Central memory CD8-positive, alpha-beta T cell (primary cell): ENCODE measurements at regions not wholly inside any gene's neighbourhood (a gene's known extent, or its start where the extent isn't known, plus 50 kb on each side); places are given as distances from the start of the nearest gene placed in this dataset.

ENCODE experiments used
- ATAC-seq: fragments of 150-1000 bp; cut with Tn5 transposase; replicated peaks from 2 replicates; pipeline ENCODE4 v1.10.0; 2022; ENCODE audit warnings: mild to moderate bottlenecking, moderate FRiP score, moderate number of reproducible peaks; ENCODE audit not compliant: poor library complexity, severe bottlenecking; ENCODE audit errors: extremely low read depth
- DNase-seq, 2 donors: peaks; one replicate each; pipeline ENCODE4 v3.0.0; 2021; ENCODE audit warnings: low spot score in 2 of 2
- H3K27ac Mint-ChIP-seq: one replicate; pipeline ENCODE4 v1.8.0; 2022; ENCODE audit warnings: low read depth, mild to moderate bottlenecking, moderate library complexity, mixed read lengths
- H3K27me3 Mint-ChIP-seq: one replicate; pipeline ENCODE4 v1.8.0; 2022; ENCODE audit warnings: mixed read lengths
- H3K36me3 Mint-ChIP-seq: one replicate; pipeline ENCODE4 v1.8.0; 2022; ENCODE audit warnings: mild to moderate bottlenecking, moderate library complexity, mixed read lengths; ENCODE audit not compliant: insufficient read depth
- H3K4me1 Mint-ChIP-seq: one replicate; pipeline ENCODE4 v1.8.0; 2022; ENCODE audit warnings: mixed read lengths
- H3K4me3 Mint-ChIP-seq: one replicate; pipeline ENCODE4 v1.8.0; 2022; ENCODE audit warnings: mild to moderate bottlenecking, moderate library complexity, mixed read lengths
- H3K9me3 Mint-ChIP-seq: one replicate; pipeline ENCODE4 v1.8.0; 2022; ENCODE audit warnings: mixed read lengths

- ATAC-seq (no peak), DNase-seq (no peak)
- no peaks in the 10 kb centered on the region for H3K36me3 Mint-ChIP-seq
- no peak overlapping the region for H3K27ac Mint-ChIP-seq
- no peak overlapping the region for H3K4me3 Mint-ChIP-seq
- peaks cover 18% of the 10 kb centered on the region for H3K9me3 Mint-ChIP-seq
- H3K27me3 Mint-ChIP-seq, result no peaks in the 10 kb centered on the region
- H3K4me1 Mint-ChIP-seq, result no peaks in the 10 kb centered on the region
Measured at GRCh38 chr7:10070899-10071298, 902.8 kb upstream of the PHF14 start.

- peaks cover 27% of the 10 kb centered on the region for H3K9me3 Mint-ChIP-seq
- H3K4me3 Mint-ChIP-seq, result no peak overlapping the region
- H3K27ac Mint-ChIP-seq, result no peak overlapping the region
- H3K4me1 Mint-ChIP-seq, result no peaks in the 10 kb centered on the region
- DNase-seq, result no peak
- no peaks in the 10 kb centered on the region for H3K36me3 Mint-ChIP-seq
- H3K27me3 Mint-ChIP-seq, result no peaks in the 10 kb centered on the region
- ATAC-seq, result no peak
Measured at GRCh38 chr7:10075866-10076265, 897.8 kb upstream of the PHF14 start.

- DNase-seq, result no peak
- Mint-ChIP-seq H3K9me3 (peaks cover 27% of the 10 kb centered on the region), H3K4me3 (no peak overlapping the region), H3K36me3 (no peaks in the 10 kb centered on the region), H3K4me1 (no peaks in the 10 kb centered on the region), H3K27ac (no peak overlapping the region), H3K27me3 (no peaks in the 10 kb centered on the region)
- ATAC-seq, result no peak
Measured at GRCh38 chr7:10076660-10077300, 896.9 kb upstream of the PHF14 start.

GRCh38 chr7:10079572-10079971, 894.1 kb upstream of the PHF14 start:
- Mint-ChIP-seq H3K9me3 (peaks cover 26% of the 10 kb centered on the region), H3K4me3 (no peak overlapping the region), H3K27ac (no peak overlapping the region), H3K27me3 (no peaks in the 10 kb centered on the region), H3K36me3 (no peaks in the 10 kb centered on the region), H3K4me1 (no peaks in the 10 kb centered on the region)
- no peak for ATAC-seq
- DNase-seq, result no peak

GRCh38 chr7:10082896-10083295, 890.8 kb upstream of the PHF14 start:
- DNase-seq (no peak), ATAC-seq (no peak)
- Mint-ChIP-seq H3K36me3 (no peaks in the 10 kb centered on the region), H3K9me3 (peaks cover 23% of the 10 kb centered on the region), H3K27me3 (no peaks in the 10 kb centered on the region), H3K27ac (no peak overlapping the region), H3K4me1 (no peaks in the 10 kb centered on the region), H3K4me3 (no peak overlapping the region)

- Mint-ChIP-seq H3K9me3 (peaks cover 25% of the 10 kb centered on the region), H3K27ac (no peak overlapping the region), H3K27me3 (no peaks in the 10 kb centered on the region), H3K4me3 (no peak overlapping the region), H3K36me3 (no peaks in the 10 kb centered on the region), H3K4me1 (no peaks in the 10 kb centered on the region)
- DNase-seq (no peak), ATAC-seq (no peak)
Measured at GRCh38 chr7:10083766-10084165, 889.9 kb upstream of the PHF14 start.

- no peak for ATAC-seq
- Mint-ChIP-seq H3K9me3 (peaks cover 21% of the 10 kb centered on the region), H3K36me3 (no peaks in the 10 kb centered on the region), H3K4me3 (no peak overlapping the region), H3K27me3 (no peaks in the 10 kb centered on the region), H3K4me1 (no peaks in the 10 kb centered on the region), H3K27ac (no peak overlapping the region)
- DNase-seq, result no peak
Measured at GRCh38 chr7:10085231-10085630, 888.4 kb upstream of the PHF14 start.

GRCh38 chr7:10100572-10100971, 873.1 kb upstream of the PHF14 start:
- DNase-seq, result no peak
- no peak overlapping the region for H3K27ac Mint-ChIP-seq
- no peak overlapping the region for H3K4me3 Mint-ChIP-seq
- H3K36me3 Mint-ChIP-seq, result no peaks in the 10 kb centered on the region
- no peaks in the 10 kb centered on the region for H3K4me1 Mint-ChIP-seq
- no peak for ATAC-seq
- peaks cover 5% of the 10 kb centered on the region for H3K9me3 Mint-ChIP-seq
- H3K27me3 Mint-ChIP-seq, result no peaks in the 10 kb centered on the region

- no peak overlapping the region for H3K4me3 Mint-ChIP-seq
- DNase-seq (no peak), ATAC-seq (no peak)
- H3K27ac Mint-ChIP-seq, result no peak overlapping the region
- H3K36me3 Mint-ChIP-seq, result no peaks in the 10 kb centered on the region
- H3K9me3 Mint-ChIP-seq, result peaks cover 5% of the 10 kb centered on the region
- no peaks in the 10 kb centered on the region for H3K4me1 Mint-ChIP-seq
- H3K27me3 Mint-ChIP-seq, result no peaks in the 10 kb centered on the region
Measured at GRCh38 chr7:10101351-10101750, 872.3 kb upstream of the PHF14 start.

GRCh38 chr7:10104292-10104691, 869.4 kb upstream of the PHF14 start:
- no peaks in the 10 kb centered on the region for H3K27me3 Mint-ChIP-seq
- DNase-seq, result no peak
- ATAC-seq, result no peak

GRCh38 chr7:10106609-10107008, 867.1 kb upstream of the PHF14 start:
- peaks cover 21% of the 10 kb centered on the region for H3K9me3 Mint-ChIP-seq
- no peaks in the 10 kb centered on the region for H3K4me1 Mint-ChIP-seq
- no peaks in the 10 kb centered on the region for H3K36me3 Mint-ChIP-seq
- no peak overlapping the region for H3K4me3 Mint-ChIP-seq
- no peak for ATAC-seq
- no peak overlapping the region for H3K27ac Mint-ChIP-seq
- no peak for DNase-seq
- no peaks in the 10 kb centered on the region for H3K27me3 Mint-ChIP-seq

More at GRCh38 chr7:10104292-10104691, 869.4 kb upstream of the PHF14 start:
- Mint-ChIP-seq H3K9me3 (peaks cover 13% of the 10 kb centered on the region), H3K4me3 (no peak overlapping the region), H3K4me1 (no peaks in the 10 kb centered on the region), H3K27ac (no peak overlapping the region), H3K36me3 (no peaks in the 10 kb centered on the region)

GRCh38 chr7:10116511-10116910, 857.2 kb upstream of the PHF14 start:
- Mint-ChIP-seq H3K4me1 (no peaks in the 10 kb centered on the region), H3K9me3 (peaks cover 28% of the 10 kb centered on the region), H3K36me3 (no peaks in the 10 kb centered on the region), H3K27me3 (no peaks in the 10 kb centered on the region), H3K27ac (no peak overlapping the region), H3K4me3 (no peak overlapping the region)
- ATAC-seq (no peak), DNase-seq (no peak)

GRCh38 chr7:10117815-10118214, 855.9 kb upstream of the PHF14 start:
- H3K4me3 Mint-ChIP-seq, result no peak overlapping the region
- no peak overlapping the region for H3K27ac Mint-ChIP-seq
- H3K36me3 Mint-ChIP-seq, result no peaks in the 10 kb centered on the region
- DNase-seq (no peak), ATAC-seq (no peak)
- H3K9me3 Mint-ChIP-seq, result peaks cover 28% of the 10 kb centered on the region
- H3K4me1 Mint-ChIP-seq, result no peaks in the 10 kb centered on the region
- no peaks in the 10 kb centered on the region for H3K27me3 Mint-ChIP-seq
